ENCODE measurements at regions not wholly inside any gene's neighbourhood (a gene's known extent, or its start where the extent isn't known, plus 50 kb on each side); places are given as distances from the start of the nearest gene placed in this dataset.

- WGBS (ENCODE audit: low lambda C conversion rate, missing lambda C conversion rate) = 74% methylated on average over 4 of the region's 4 CpGs
- TF ChIP-seq EZH2 (IDR thresholded peaks at IDR 0.05; ENCODE audit: borderline replicate concordance) (no peak), CTCF (IDR thresholded peaks at IDR 0.05; ENCODE audit: poor library complexity) (no peak), EZH2phosphoT487 (IDR thresholded peaks at IDR 0.05; ENCODE audit: low read depth, severe bottlenecking, unreplicated experiment) (no peak)
- H3K36me3 ChIP-seq (replicated peaks; ENCODE audit: insufficient read depth, low read depth) = no peaks in the 10 kb centered on the region
These were observed 187.6 kb downstream of the DICER1 start for GRCh38 chr14:94969766-94970165.

DNA sequence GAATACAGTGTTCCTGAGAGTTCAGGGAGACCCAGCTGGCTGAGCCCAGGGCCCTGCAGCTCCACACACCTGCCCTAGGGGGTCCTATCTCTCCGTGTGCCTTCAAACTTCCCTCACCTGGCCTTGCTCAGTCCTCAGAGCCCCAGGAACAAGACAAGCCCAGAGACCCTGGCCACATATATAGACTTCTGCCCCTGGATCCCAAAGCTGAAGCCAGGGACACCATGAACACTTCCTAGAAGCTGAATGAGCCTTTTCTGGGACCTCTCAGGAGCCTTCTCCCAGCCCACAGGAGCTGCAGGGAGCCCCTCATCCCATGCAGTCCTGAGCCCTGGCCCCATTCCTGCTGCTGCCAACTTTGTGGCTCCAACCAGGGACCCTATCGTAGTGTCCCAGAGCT, 190.5 kb downstream of the DICER1 start:
- H3K4me1 ChIP-seq (ENCODE audit: insufficient read depth) = no peaks in the 10 kb centered on the region
- DNase-seq (ENCODE audit: low spot score) = no peak
- H4K20me1 ChIP-seq (ENCODE audit: insufficient read depth, poor library complexity, severe bottlenecking) = no peaks in the 10 kb centered on the region
- H3K4me2 ChIP-seq = no peak overlapping the region
- TF ChIP-seq EZH2 (IDR thresholded peaks at IDR 0.05; ENCODE audit: borderline replicate concordance) = no peak
- TF ChIP-seq EZH2phosphoT487 (IDR thresholded peaks at IDR 0.05; ENCODE audit: low read depth, severe bottlenecking, unreplicated experiment) = no peak
- no peak for TF ChIP-seq CTCF (IDR thresholded peaks at IDR 0.05; ENCODE audit: poor library complexity)
- WGBS (ENCODE audit: low lambda C conversion rate, missing lambda C conversion rate) = 71% methylated on average over 2 of the region's 2 CpGs
- H3K9me3 ChIP-seq (ENCODE audit: low read depth) = no peaks in the 10 kb centered on the region
- no peak overlapping the region for H2AFZ ChIP-seq
- H3K4me3 ChIP-seq = no peak overlapping the region
- no peaks in the 10 kb centered on the region for H3K27me3 ChIP-seq
- no peaks in the 10 kb centered on the region for H3K36me3 ChIP-seq (replicated peaks; ENCODE audit: insufficient read depth, low read depth)
- no peaks in the 10 kb centered on the region for H3K9me2 ChIP-seq (replicated peaks; ENCODE audit: insufficient read depth)
- no peak overlapping the region for H3K27ac ChIP-seq
- H3K79me2 ChIP-seq = no peaks in the 10 kb centered on the region

More at GRCh38 chr14:94969766-94970165, 187.6 kb downstream of the DICER1 start:
- H4K20me1 ChIP-seq (ENCODE audit: insufficient read depth, poor library complexity, severe bottlenecking) = no peaks in the 10 kb centered on the region
- H3K9me3 ChIP-seq (ENCODE audit: low read depth) = no peaks in the 10 kb centered on the region
- DNase-seq (ENCODE audit: low spot score) = no peak
- H3K4me1 ChIP-seq (ENCODE audit: insufficient read depth) = no peaks in the 10 kb centered on the region
- H3K27me3 ChIP-seq = no peaks in the 10 kb centered on the region
- no peak overlapping the region for H3K4me3 ChIP-seq
- no peak overlapping the region for H2AFZ ChIP-seq
- H3K27ac ChIP-seq = no peak overlapping the region
- H3K9me2 ChIP-seq (replicated peaks; ENCODE audit: insufficient read depth) = no peaks in the 10 kb centered on the region
- no peaks in the 10 kb centered on the region for H3K79me2 ChIP-seq
- no peak overlapping the region for H3K4me2 ChIP-seq

DNA sequence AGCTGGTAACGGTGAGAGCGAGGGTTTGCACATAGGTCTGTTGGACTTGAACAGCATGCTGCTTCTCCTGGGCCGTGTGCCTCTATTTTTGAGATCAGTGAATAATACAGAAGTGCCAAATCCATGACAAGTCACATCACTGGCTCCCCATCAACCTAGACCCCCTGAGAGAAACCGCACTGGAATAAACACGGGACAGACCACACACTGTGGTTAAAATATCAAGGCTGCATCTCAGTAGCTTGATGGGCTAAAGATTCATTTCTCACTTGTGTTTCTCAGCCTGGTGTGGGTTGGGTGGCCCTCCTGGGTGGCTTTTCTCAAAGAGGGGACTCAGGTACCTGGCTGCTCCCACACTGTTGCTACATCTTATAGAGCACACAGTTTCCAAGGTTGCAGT, 191.0 kb downstream of the DICER1 start:
- Histone ChIP-seq H2AFZ (no peak overlapping the region), H3K9me3 (ENCODE audit: low read depth) (no peaks in the 10 kb centered on the region), H3K27ac (no peak overlapping the region), H3K4me2 (no peak overlapping the region), H3K9me2 (replicated peaks; ENCODE audit: insufficient read depth) (no peaks in the 10 kb centered on the region), H3K27me3 (no peaks in the 10 kb centered on the region), H4K20me1 (ENCODE audit: insufficient read depth, poor library complexity, severe bottlenecking) (no peaks in the 10 kb centered on the region), H3K4me1 (ENCODE audit: insufficient read depth) (no peaks in the 10 kb centered on the region), H3K79me2 (no peaks in the 10 kb centered on the region), H3K36me3 (replicated peaks; ENCODE audit: insufficient read depth, low read depth) (no peaks in the 10 kb centered on the region), H3K4me3 (no peak overlapping the region)
- WGBS (ENCODE audit: low lambda C conversion rate, missing lambda C conversion rate) = 68% methylated on average over 5 of the region's 5 CpGs
- DNase-seq (ENCODE audit: low spot score) = no peak
- TF ChIP-seq EZH2phosphoT487 (IDR thresholded peaks at IDR 0.05; ENCODE audit: low read depth, severe bottlenecking, unreplicated experiment) (no peak), EZH2 (IDR thresholded peaks at IDR 0.05; ENCODE audit: borderline replicate concordance) (no peak), CTCF (IDR thresholded peaks at IDR 0.05; ENCODE audit: poor library complexity) (no peak)
